ENCODE measurements at regions not wholly inside any gene's neighbourhood (a gene's known extent, or its start where the extent isn't known, plus 50 kb on each side); places are given as distances from the start of the nearest gene placed in this dataset.
"Not testable (repeated sequence)": the region's sequence is repeated elsewhere in the genome, so short reads cannot be mapped to it uniquely, and the experiment has no call there.

GRCh38 chr4:95779447-95779846 is 60.4 kb upstream of the PDHA2 start:
- DNase-seq = no peak

DNA sequence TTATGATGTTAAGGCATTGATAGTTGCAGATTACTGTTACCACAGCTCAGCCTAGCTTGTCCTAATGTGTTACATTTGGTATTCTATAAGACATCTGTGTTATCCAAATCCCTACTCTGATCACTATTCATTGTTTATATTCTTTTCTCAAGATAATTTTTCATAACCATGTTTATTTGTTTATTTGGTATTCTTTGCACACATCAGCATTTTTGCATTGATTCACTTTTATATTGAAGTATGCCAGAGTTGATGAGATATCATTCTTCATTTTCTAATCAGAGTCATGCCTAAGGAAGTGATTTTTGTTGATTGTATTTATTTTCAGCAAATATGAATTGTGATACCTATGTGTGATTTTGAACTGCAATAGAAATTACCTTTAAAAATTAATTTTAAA is 61.2 kb upstream of the PDHA2 start:
- no peak for DNase-seq

DNA sequence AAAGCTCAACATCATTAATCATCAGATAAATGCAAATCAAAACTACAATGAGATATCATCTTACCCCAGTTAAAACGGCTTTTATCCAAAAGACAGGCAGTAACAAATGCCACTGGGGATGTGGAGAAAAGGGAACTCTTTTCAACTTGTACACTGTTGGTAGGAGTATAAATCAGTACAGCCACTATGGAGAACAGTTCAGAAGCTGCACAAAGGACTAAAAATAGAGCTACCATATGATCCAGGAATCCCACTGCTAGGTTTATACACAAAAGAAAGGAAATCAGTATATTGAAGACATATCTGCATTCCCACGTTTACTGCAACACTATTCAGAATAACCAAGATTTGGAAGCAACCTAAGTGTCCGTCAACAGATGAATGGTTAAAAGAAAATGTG is 69.3 kb upstream of the PDHA2 start:
- not testable (repeated sequence) for DNase-seq

DNA sequence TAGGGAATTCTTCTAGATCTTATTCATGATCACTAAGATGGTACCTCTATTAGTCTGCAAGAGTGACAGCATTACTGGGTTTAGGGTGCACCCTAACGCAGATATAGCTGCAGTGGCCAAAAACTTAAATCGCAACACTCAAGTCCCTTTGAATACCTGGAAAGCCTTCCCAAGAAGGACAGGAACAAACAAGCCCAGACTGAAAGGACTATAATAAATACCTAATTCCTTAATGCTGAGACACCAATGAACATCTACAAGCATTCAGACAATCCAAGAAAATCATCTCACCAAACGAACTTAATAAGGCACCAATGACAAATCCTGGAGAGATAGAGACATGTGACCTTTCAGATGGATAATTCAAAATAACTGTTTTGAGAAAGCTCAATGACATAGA is 74.9 kb upstream of the PDHA2 start:
- DNase-seq = no peak

- no peak for DNase-seq
These were observed 78.0 kb upstream of the PDHA2 start for GRCh38 chr4:95761871-95762270.

DNA sequence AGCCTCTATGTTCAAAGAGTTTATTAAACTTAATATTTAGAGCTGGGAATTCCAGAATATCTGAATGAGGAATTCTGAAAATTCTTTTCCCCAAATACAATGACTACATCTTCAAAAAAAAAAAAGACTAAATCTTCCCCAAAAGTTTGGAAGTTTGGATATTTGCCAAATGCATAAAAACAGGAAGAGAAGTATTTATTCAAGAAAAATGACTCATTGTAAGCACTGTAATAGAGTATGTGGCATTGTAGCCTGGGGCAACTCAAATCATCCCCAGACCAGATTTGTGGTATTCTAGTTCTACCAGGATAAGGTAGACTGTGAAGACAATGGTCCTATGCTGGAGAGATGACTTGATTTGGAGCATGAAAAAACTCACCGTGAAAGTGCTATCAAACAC is 78.5 kb upstream of the PDHA2 start:
- DNase-seq = no peak

- not testable (repeated sequence) for DNase-seq
These were observed 79.2 kb upstream of the PDHA2 start for GRCh38 chr4:95760646-95761045.

GRCh38 chr4:95758001-95758400 is 81.9 kb upstream of the PDHA2 start:
- DNase-seq = no peak

DNA sequence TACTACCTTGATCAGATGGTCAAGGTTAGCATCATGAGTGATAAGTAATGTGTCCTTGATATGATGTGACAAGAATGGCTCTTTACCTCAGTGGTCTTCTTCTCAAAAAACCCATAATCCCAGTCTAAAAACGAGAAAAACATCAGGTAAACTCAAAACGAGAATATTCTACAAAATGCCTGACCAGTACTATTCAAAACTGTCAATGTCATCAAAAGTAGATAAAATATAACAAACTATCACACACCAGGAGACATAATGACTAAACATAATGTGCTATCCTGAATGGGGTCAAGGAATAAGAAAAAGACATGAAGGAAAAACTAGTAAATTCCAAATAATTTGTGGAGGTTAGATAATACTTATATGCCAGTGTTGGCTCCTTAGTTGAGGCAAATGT is 85.2 kb upstream of the PDHA2 start:
- DNase-seq = no peak

DNA sequence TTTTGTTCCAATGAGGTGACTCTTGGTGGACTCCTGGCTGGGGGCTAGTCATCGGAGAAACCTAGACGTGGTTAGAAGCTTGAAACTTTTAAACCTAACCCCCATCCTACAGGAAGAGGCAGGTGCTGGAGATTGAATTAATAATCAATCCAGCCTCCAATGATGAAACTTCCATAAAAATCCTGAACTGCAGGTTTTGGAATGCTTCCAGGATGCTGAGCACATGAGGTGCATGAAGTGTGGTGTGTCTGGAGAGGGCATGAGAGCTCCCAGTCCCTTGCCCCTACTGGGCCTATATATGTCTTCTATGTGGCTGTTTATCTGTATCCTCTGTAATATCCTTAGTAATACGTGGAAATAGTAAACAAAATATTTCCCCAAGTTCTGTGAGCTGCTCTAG is 90.7 kb upstream of the PDHA2 start:
- no peak for DNase-seq

- no peak for DNase-seq
These were observed 97.0 kb upstream of the PDHA2 start for GRCh38 chr4:95742872-95743271.

DNA sequence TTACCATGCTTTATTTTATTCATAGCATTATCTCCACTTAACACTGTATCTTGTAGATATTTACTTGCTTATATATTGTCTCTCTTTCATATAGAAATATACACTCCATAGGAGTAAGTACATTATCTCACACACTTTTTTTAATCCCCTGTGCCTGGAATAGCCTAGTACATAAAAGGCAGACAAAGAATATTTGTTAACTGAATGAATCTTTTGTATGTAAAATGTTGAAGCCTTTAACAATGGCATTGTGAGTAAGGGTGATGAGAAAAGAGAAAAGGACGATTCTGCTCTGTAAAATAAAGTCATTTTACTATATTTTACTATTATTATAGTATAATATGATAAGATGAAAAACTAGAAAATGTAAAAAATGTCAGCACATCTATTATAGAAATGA is 97.7 kb upstream of the PDHA2 start:
- peak in 1 of 58 donors; percentile 58 for DNase-seq

DNA sequence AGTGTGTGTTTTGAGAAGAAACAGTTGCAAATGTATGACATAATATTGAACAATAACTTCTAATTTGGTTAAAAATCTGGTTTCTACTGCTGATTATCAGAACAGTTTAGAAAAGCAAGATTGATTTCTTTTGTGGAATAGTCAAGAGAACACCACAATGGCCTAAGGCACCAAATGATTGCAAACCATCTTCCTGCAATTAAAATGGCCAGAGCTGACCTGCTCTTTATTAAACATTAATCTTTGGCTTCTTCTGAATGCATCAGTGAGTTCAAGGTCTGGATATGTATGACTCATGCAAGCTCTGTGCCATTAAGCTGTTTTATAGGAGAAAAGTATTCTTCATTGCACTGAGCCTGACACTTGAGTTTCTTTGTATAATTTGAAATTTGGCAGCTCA is 107.8 kb upstream of the PDHA2 start:
- DNase-seq = no peak

DNA sequence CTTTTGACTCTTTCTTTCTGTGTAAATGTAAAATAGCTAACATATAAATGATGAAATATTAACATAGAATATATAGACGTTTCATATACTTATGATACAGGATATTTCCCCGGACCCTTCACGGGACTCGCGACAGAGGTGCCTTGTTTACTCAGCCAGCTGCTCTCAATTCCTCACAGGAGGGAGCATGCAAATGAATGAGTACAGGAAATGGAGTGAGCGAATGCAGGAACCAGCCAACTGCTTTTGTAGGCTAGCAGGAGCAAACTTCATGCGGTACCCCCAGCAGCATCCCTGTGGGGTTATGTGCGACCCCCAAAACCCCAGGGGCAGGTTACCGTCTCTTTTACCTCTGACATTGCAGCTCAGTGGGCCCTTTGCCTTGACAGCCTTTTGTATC is 110.3 kb upstream of the PDHA2 start:
- DNase-seq = no peak

GRCh38 chr4:95728145-95728544 is 111.7 kb upstream of the PDHA2 start:
- no peak for DNase-seq

DNA sequence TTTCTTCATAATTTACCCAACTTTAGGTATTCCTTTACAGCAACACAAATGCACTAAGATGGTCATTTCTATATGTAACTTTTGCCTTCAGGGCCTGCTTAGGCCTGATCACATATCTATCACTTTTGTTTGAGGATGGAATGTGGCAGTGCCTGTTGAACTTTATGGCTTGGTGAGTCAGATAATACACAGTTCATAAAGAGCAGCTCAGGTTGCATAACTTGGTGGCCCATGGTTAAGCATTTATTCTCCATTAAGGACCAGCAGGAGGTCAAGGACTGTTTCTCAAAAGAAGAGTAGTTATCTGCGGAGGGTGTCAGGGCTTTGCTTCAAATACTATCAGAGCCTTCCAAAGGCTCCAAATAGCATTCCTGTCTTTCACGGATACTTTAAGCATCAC is 124.1 kb upstream of the PDHA2 start:
- DNase-seq = no peak

DNA sequence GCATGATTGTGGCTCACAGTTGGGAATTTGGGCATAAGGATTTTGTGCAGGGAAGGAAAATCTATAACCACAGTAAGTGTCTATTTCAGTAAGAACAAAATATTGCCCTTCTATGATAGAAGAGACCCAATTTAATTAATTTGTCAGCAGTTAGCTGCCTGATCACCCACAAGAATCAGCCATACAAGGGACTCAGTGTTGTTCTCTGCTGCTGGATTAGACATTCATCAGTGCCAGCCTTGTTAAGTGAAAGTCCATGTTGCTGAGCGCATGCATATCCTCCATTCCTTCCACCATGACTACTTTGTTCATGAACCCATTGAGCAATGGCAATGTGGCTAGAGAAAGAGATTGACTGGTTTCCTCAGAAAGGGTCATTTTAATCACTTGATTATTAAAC is 125.3 kb upstream of the PDHA2 start:
- DNase-seq = no peak

GRCh38 chr4:95705323-95705722 is 134.6 kb upstream of the PDHA2 start:
- no peak for DNase-seq

- DNase-seq = no peak
These were observed 138.3 kb upstream of the PDHA2 start for GRCh38 chr4:95701500-95702170.

DNA sequence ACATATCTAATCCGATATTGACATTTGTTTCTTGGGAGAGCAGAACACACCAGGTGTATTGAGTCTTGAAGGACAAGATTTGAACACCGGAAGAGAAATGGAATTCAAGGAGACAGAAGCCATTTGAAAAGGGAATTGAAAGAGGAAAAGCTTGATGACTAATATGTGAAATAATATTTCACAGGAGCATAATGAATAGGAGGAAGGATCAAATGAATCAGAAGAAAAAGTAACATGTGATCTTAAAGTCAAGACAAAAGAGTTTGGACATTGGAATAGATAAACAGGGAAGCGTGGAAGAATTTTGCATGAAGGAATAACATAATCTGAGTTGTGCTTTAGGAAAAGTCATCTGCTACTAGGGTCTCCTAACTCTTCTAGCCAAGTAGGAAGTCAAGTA is 145.5 kb upstream of the PDHA2 start:
- DNase-seq = no peak

GRCh38 chr4:95693594-95693993 is 144.8 kb upstream of the UNC5C start:
- no peak for DNase-seq

DNA sequence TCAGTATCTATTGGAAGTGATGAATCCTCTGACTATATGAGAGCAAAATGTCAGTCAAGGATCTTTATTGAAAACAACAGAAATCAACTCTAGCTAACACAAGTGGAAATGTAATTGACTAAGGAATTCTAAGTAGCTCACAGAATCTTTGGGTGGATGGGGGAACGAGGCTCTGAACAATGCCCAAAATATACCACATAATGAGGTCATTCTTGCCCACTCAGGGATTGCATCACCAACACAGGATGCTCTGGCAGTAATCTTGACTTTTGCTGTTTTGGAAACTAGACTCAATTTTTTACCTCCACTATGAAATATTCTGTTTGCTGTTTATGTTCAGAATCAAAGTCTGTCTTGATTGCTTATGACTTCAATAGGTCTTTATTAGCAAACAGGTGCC is 127.4 kb upstream of the UNC5C start:
- DNase-seq = no peak

DNA sequence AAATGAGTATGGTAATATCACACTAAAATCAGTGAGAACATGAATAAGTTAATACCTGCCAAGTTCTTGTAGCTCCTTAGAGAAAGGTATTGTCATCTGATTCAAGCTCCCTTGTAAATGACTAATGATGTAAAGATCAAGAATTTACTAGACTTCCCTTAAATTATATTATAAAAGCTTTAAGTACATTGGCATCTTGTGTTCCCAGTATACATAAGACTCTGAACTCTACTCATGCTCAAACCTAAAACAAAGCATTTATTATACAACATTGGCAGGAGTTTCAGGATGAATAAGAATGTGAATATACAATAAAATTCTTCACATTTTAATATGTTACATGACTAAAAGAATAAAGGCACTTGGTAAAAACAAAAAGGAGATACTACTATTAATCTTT is 126.8 kb upstream of the UNC5C start:
- DNase-seq = no peak

DNA sequence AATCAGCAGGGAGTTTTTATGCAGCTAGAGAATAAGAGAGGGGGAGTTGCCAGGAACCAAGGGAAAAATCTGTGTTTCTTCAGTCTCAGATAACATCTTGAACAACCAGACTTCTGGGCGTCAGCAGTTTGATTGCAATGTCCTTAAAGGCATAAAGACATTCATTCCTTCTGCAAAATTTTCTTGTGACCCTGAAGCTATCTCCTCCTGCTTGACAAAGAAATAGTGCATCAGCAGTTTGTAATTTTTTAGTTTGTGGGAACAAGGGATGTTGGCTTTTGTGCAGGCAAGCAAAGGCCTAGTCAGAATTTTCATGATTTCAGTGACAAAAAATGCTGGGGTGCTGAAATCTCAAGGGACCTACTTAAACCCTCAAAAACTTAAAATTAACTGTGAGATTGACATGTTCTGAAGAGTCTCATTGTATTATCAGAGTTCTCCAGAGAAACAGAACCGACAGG is 125.8 kb upstream of the UNC5C start:
- no peak for DNase-seq
